ENCODE measurements at regions not wholly inside any gene's neighbourhood (a gene's known extent, or its start where the extent isn't known, plus 50 kb on each side); places are given as distances from the start of the nearest gene placed in this dataset.

GRCh38 chr10:95122736-95123135, 53.4 kb upstream of the CYP2C8 start:
- Histone ChIP-seq H4K20me1 (replicated peaks; ENCODE audit: control insufficient read depth, insufficient read depth, low read length) (no peaks in the 10 kb centered on the region), H2AFZ (ENCODE audit: low read depth, low read length) (no peak overlapping the region), H3K9me3 (replicated peaks; ENCODE audit: control insufficient read depth, insufficient read depth, low read depth, low read length) (no peaks in the 10 kb centered on the region), H3K9me1 (ENCODE audit: control insufficient read depth, insufficient read depth, low read length) (no peaks in the 10 kb centered on the region), H3K36me3 (ENCODE audit: control insufficient read depth, insufficient read depth, low read length) (no peaks in the 10 kb centered on the region), H3K9ac (ENCODE audit: insufficient read depth in 1 of 2, low read depth in 2 of 2, low read length in 2 of 2) (no peak overlapping the region), H3K4me3 (no peak overlapping the region), H3K79me2 (ENCODE audit: control insufficient read depth, insufficient read depth, low read length) (no peaks in the 10 kb centered on the region), H3K27me3 (ENCODE audit: control insufficient read depth in 2 of 2, insufficient read depth in 2 of 2, low read length in 2 of 2) (no peaks in the 10 kb centered on the region), H3K4me2 (ENCODE audit: insufficient read depth, low read length) (no peak overlapping the region), H3K4me1 (replicated peaks in 1 of 2; ENCODE audit: control insufficient read depth in 2 of 2, insufficient read depth in 2 of 2, low read length in 2 of 2) (no peaks in the 10 kb centered on the region), H3K27ac (ENCODE audit: extremely low read depth, low read depth, low read length) (no peak overlapping the region)
- ATAC-seq (no peak), FAIRE-seq (no peak), DNase-seq (ENCODE audit: extremely low read depth in 1 of 4, low spot score in 3 of 4) (no peak)
- 0% methylated on average over 1 of the region's 1 CpG for WGBS (ENCODE audit: insufficient coverage, low coverage, missing lambda C conversion rate)
- BruUV-seq (replicated peaks): no TSS peak
- POLR2A ChIA-PET: no interaction called here
- TF ChIP-seq PHF20 (IDR thresholded peaks at IDR 0.05; ENCODE audit: partially characterized antibody) (no peak), U2AF2 (optimal IDR thresholded peaks at IDR 0.05; ENCODE audit: low read depth, low read length) (no peak), ZNF696 (CRISPR knock-in tag; conservative IDR thresholded peaks at IDR 0.05) (no peak), CCAR2 (IDR thresholded peaks at IDR 0.05; ENCODE audit: low read depth, low read length) (no peak), ZNF24 (IDR thresholded peaks at IDR 0.05) (no peak), ZNF511 (CRISPR knock-in tag; IDR thresholded peaks at IDR 0.05) (no peak), REST (IDR thresholded peaks at IDR 0.05; ENCODE audit: borderline replicate concordance) (no peak), REST (CRISPR knock-in tag; IDR thresholded peaks at IDR 0.05; ENCODE audit: low read depth) (no peak), SMARCE1 (IDR thresholded peaks at IDR 0.05) (no peak), ZNF561 (CRISPR knock-in tag; conservative IDR thresholded peaks at IDR 0.05) (no peak), SREBF1 (IDR thresholded peaks at IDR 0.05; ENCODE audit: borderline replicate concordance, low read depth, low read length) (no peak), ILK (tag; IDR thresholded peaks at IDR 0.05; ENCODE audit: borderline replicate concordance, low read depth) (no peak), ELF1 (tag; IDR thresholded peaks at IDR 0.05) (no peak), NFXL1 (CRISPR knock-in tag; IDR thresholded peaks at IDR 0.05) (no peak), TBL1XR1 (IDR thresholded peaks at IDR 0.05; ENCODE audit: low read length in 2 of 2) (no peak), ZNF384 (IDR thresholded peaks at IDR 0.05; ENCODE audit: low read depth, low read length) (no peak), SMARCA4 (IDR thresholded peaks at IDR 0.05) (no peak), GTF2F1 (IDR thresholded peaks at IDR 0.05; ENCODE audit: low read depth, low read length) (no peak), KDM4B (IDR thresholded peaks at IDR 0.05; ENCODE audit: borderline replicate concordance in 2 of 2, low read depth in 1 of 2) (no peak)
- intact Hi-C loops (cut with micrococcal nuclease): no loop called here
- CTCF ChIA-PET (ENCODE audit: low intra/inter-chr PET ratio): no interaction called here
- in situ Hi-C loops (cut with MboI): no loop called here

All from K562 (cell line).